ENCODE measurements at regions not wholly inside any gene's neighbourhood (a gene's known extent, or its start where the extent isn't known, plus 50 kb on each side); places are given as distances from the start of the nearest gene placed in this dataset.

DNA sequence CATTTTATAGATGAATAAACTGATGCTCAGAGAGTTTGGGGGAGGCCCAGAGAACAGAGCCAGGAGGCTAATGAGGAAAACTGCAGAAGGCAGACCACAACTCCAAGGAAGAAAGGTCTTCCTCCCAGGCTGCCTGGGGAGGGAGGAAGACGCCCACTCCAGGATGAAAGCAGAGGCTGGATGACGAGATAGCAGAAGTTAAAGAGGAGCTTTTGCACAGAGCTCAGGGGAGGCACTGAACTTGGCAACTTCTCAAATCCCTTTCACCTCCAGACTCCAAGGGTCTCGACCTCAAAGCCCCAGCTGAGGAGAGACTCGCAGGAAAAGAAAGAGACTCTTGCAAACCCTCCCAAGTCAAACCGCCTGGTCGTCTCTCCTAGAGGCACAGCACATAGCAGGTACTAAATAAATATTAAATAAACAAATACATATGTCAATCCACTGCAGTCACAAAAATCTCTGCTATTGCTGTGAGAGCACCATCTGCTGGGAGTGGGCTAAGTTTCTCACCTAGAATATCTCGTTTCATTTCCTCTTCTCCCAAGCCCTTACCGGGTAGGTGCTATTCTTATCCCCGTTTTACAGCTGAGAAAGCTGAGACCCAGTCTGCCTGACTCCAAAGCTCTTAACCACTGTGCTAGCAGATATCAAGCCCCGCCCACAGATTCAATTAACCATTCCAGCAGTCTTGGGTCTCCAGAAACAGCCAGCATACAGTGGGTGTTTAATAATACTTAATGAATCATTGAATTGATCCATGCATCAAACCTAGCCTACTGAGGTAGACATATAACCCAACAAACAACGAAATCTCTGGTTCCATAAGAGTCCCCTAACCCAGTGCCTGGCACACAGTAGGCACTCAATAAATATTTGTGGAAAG is 97.8 kb upstream of the HAND1 start:
- intact Hi-C loops (cut with DNase I; ENCODE audit: low total_unique reads), result no loop called here
- no peaks in the 10 kb centered on the region for H3K27me3 ChIP-seq
- DNase-seq, result no peak
- H3K9me3 ChIP-seq, result no peaks in the 10 kb centered on the region
- 13 to 16% methylated on average over 11 of the region's 11 CpGs for WGBS, 2 donors
- TF ChIP-seq, protein P1, sequence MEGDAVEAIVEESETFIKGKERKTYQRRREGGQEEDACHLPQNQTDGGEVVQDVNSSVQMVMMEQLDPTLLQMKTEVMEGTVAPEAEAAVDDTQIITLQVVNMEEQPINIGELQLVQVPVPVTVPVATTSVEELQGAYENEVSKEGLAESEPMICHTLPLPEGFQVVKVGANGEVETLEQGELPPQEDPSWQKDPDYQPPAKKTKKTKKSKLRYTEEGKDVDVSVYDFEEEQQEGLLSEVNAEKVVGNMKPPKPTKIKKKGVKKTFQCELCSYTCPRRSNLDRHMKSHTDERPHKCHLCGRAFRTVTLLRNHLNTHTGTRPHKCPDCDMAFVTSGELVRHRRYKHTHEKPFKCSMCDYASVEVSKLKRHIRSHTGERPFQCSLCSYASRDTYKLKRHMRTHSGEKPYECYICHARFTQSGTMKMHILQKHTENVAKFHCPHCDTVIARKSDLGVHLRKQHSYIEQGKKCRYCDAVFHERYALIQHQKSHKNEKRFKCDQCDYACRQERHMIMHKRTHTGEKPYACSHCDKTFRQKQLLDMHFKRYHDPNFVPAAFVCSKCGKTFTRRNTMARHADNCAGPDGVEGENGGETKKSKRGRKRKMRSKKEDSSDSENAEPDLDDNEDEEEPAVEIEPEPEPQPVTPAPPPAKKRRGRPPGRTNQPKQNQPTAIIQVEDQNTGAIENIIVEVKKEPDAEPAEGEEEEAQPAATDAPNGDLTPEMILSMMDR (IDR thresholded peaks at IDR 0.05), result no peak
- no peak for TF ChIP-seq POLR2A (IDR thresholded peaks at IDR 0.05)
- H3K4me3 ChIP-seq, result no peak overlapping the region
- no peak overlapping the region for H3K27ac ChIP-seq
- H3K36me3 ChIP-seq (ENCODE audit: low read depth, missing control alignments), result no peaks in the 10 kb centered on the region
- H3K4me1 ChIP-seq, result no peaks in the 10 kb centered on the region

GRCh38 chr5:154573011-154573410 is 95.0 kb upstream of the HAND1 start:
- H3K27me3 ChIP-seq, result no peaks in the 10 kb centered on the region
- TF ChIP-seq, protein P1 (IDR thresholded peaks at IDR 0.05), result no peak
- no peak for TF ChIP-seq POLR2A (IDR thresholded peaks at IDR 0.05)

GRCh38 chr5:154571325-154572035 is 93.5 kb upstream of the HAND1 start:
- Histone ChIP-seq H3K36me3 (ENCODE audit: low read depth, missing control alignments) (no peaks in the 10 kb centered on the region), H3K9me3 (no peaks in the 10 kb centered on the region), H3K27ac (no peak overlapping the region), H3K4me3 (no peak overlapping the region), H3K4me1 (no peaks in the 10 kb centered on the region), H3K27me3 (no peaks in the 10 kb centered on the region)
- TF ChIP-seq POLR2A (IDR thresholded peaks at IDR 0.05), result no peak
- TF ChIP-seq, protein P1 (IDR thresholded peaks at IDR 0.05), result no peak
- intact Hi-C loops (cut with DNase I; ENCODE audit: low total_unique reads), result no loop called here
- DNase-seq, result no peak
- 76 to 81% methylated on average over 6 of the region's 6 CpGs for WGBS, 2 donors

More at GRCh38 chr5:154573011-154573410, 95.0 kb upstream of the HAND1 start:
- WGBS, 2 donors, result 75 to 90% methylated on average over 6 of the region's 6 CpGs
- DNase-seq, result no peak
- Histone ChIP-seq H3K27ac (no peak overlapping the region), H3K36me3 (ENCODE audit: low read depth, missing control alignments) (no peaks in the 10 kb centered on the region), H3K4me1 (no peaks in the 10 kb centered on the region), H3K9me3 (no peaks in the 10 kb centered on the region), H3K4me3 (no peak overlapping the region)
- intact Hi-C loops (cut with DNase I; ENCODE audit: low total_unique reads), result no loop called here

- TF ChIP-seq, protein P1 (IDR thresholded peaks at IDR 0.05), result no peak
- Histone ChIP-seq H3K27ac (no peak overlapping the region), H3K4me1 (no peaks in the 10 kb centered on the region), H3K27me3 (no peaks in the 10 kb centered on the region), H3K4me3 (no peak overlapping the region), H3K9me3 (no peaks in the 10 kb centered on the region), H3K36me3 (ENCODE audit: low read depth, missing control alignments) (no peaks in the 10 kb centered on the region)
- intact Hi-C loops (cut with DNase I; ENCODE audit: low total_unique reads), result no loop called here
- DNase-seq, result no peak
- WGBS, 2 donors, result 69 to 86% methylated on average over 11 of the region's 11 CpGs
Observed at GRCh38 chr5:154570572-154571324, 92.7 kb upstream of the HAND1 start.
